ENCODE measurements at regions not wholly inside any gene's neighbourhood (a gene's known extent, or its start where the extent isn't known, plus 50 kb on each side); places are given as distances from the start of the nearest gene placed in this dataset.

GRCh38 chr10:113232928-113233511 lies 283.0 kb downstream of the TCF7L2 start:
- TF ChIP-seq, protein P1, sequence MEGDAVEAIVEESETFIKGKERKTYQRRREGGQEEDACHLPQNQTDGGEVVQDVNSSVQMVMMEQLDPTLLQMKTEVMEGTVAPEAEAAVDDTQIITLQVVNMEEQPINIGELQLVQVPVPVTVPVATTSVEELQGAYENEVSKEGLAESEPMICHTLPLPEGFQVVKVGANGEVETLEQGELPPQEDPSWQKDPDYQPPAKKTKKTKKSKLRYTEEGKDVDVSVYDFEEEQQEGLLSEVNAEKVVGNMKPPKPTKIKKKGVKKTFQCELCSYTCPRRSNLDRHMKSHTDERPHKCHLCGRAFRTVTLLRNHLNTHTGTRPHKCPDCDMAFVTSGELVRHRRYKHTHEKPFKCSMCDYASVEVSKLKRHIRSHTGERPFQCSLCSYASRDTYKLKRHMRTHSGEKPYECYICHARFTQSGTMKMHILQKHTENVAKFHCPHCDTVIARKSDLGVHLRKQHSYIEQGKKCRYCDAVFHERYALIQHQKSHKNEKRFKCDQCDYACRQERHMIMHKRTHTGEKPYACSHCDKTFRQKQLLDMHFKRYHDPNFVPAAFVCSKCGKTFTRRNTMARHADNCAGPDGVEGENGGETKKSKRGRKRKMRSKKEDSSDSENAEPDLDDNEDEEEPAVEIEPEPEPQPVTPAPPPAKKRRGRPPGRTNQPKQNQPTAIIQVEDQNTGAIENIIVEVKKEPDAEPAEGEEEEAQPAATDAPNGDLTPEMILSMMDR (IDR thresholded peaks at IDR 0.05; ENCODE audit: low read length) = no peak
- no peak for TF ChIP-seq EZH2 (IDR thresholded peaks at IDR 0.05; ENCODE audit: borderline replicate concordance, low read length)
- H3K9me3 ChIP-seq (ENCODE audit: low read length) = no peaks in the 10 kb centered on the region
- H2AFZ ChIP-seq (ENCODE audit: low read length) = no peak overlapping the region
- H3K9ac ChIP-seq (ENCODE audit: low read length) = no peak overlapping the region
- no peaks in the 10 kb centered on the region for H3F3A ChIP-seq (ENCODE audit: insufficient read depth, low read length)
- no peaks in the 10 kb centered on the region for H3K79me2 ChIP-seq (ENCODE audit: insufficient read depth, low read length)
- no peak overlapping the region for H3K4me3 ChIP-seq (ENCODE audit: low read depth, low read length, poor library complexity, severe bottlenecking)
- H3K4me2 ChIP-seq (ENCODE audit: low read length) = no peak overlapping the region
- no peak overlapping the region for H3K27ac ChIP-seq (ENCODE audit: low read depth, low read length, poor library complexity, severe bottlenecking)
- no peaks in the 10 kb centered on the region for H3K4me1 ChIP-seq (ENCODE audit: insufficient read depth, low read length, severe bottlenecking)
- H3K9me2 ChIP-seq (ENCODE audit: low read depth, low read length) = no peaks in the 10 kb centered on the region
- H3K27me3 ChIP-seq (ENCODE audit: insufficient read depth, low read length) = no peaks in the 10 kb centered on the region
- H4K20me1 ChIP-seq (ENCODE audit: insufficient read depth, low read length) = no peaks in the 10 kb centered on the region
- no peaks in the 10 kb centered on the region for H3K36me3 ChIP-seq (ENCODE audit: insufficient read depth, low read length)

DNA sequence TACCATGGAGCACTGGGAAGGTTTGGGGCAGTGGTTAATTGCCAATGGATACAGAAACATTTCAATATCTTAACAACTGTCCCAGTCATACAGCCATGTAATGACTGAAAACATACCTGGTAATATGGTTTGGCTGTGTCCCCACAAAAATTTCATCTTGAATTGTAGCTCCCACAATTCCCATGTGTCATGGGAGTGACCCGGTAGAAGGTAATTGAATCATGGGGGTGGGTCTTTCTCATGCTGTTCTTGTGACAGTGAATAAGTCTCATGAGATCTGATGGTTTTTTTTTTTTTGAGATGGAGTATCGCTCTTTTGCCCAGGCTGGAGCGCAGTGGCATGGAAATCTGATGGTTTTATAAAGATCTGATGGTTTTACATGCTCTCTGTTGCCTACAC lies 284.4 kb downstream of the TCF7L2 start:
- no peaks in the 10 kb centered on the region for H3K27me3 ChIP-seq (ENCODE audit: insufficient read depth, low read length)
- no peak overlapping the region for H3K9ac ChIP-seq (ENCODE audit: low read length)
- no peak overlapping the region for H3K4me2 ChIP-seq (ENCODE audit: low read length)
- no peaks in the 10 kb centered on the region for H4K20me1 ChIP-seq (ENCODE audit: insufficient read depth, low read length)
- TF ChIP-seq, protein P1 (IDR thresholded peaks at IDR 0.05; ENCODE audit: low read length) = no peak
- no peak for TF ChIP-seq EZH2 (IDR thresholded peaks at IDR 0.05; ENCODE audit: borderline replicate concordance, low read length)
- no peaks in the 10 kb centered on the region for H3K79me2 ChIP-seq (ENCODE audit: insufficient read depth, low read length)
- H2AFZ ChIP-seq (ENCODE audit: low read length) = no peak overlapping the region
- no peaks in the 10 kb centered on the region for H3K4me1 ChIP-seq (ENCODE audit: insufficient read depth, low read length, severe bottlenecking)
- H3K36me3 ChIP-seq (ENCODE audit: insufficient read depth, low read length) = no peaks in the 10 kb centered on the region
- no peaks in the 10 kb centered on the region for H3K9me2 ChIP-seq (ENCODE audit: low read depth, low read length)
- H3F3A ChIP-seq (ENCODE audit: insufficient read depth, low read length) = no peaks in the 10 kb centered on the region
- no peak overlapping the region for H3K27ac ChIP-seq (ENCODE audit: low read depth, low read length, poor library complexity, severe bottlenecking)
- H3K4me3 ChIP-seq (ENCODE audit: low read depth, low read length, poor library complexity, severe bottlenecking) = no peak overlapping the region
- no peaks in the 10 kb centered on the region for H3K9me3 ChIP-seq (ENCODE audit: low read length)

GRCh38 chr10:113235508-113235907 lies 285.5 kb downstream of the TCF7L2 start:
- Histone ChIP-seq H3K9me2 (ENCODE audit: low read depth, low read length) (no peaks in the 10 kb centered on the region), H4K20me1 (ENCODE audit: insufficient read depth, low read length) (no peaks in the 10 kb centered on the region), H3K27me3 (ENCODE audit: insufficient read depth, low read length) (no peaks in the 10 kb centered on the region), H3K79me2 (ENCODE audit: insufficient read depth, low read length) (no peaks in the 10 kb centered on the region), H3K9me3 (ENCODE audit: low read length) (no peaks in the 10 kb centered on the region), H3K4me1 (ENCODE audit: insufficient read depth, low read length, severe bottlenecking) (no peaks in the 10 kb centered on the region), H2AFZ (ENCODE audit: low read length) (no peak overlapping the region), H3K27ac (ENCODE audit: low read depth, low read length, poor library complexity, severe bottlenecking) (no peak overlapping the region), H3K36me3 (ENCODE audit: insufficient read depth, low read length) (no peaks in the 10 kb centered on the region), H3K4me2 (ENCODE audit: low read length) (no peak overlapping the region), H3K4me3 (ENCODE audit: low read depth, low read length, poor library complexity, severe bottlenecking) (no peak overlapping the region), H3F3A (ENCODE audit: insufficient read depth, low read length) (no peaks in the 10 kb centered on the region), H3K9ac (ENCODE audit: low read length) (no peak overlapping the region)
- TF ChIP-seq, protein P1 (IDR thresholded peaks at IDR 0.05; ENCODE audit: low read length) = no peak
- no peak for TF ChIP-seq EZH2 (IDR thresholded peaks at IDR 0.05; ENCODE audit: borderline replicate concordance, low read length)

All from OCI-LY1 (cell line).